Ishikawa (cell line): ENCODE measurements at regions not wholly inside any gene's neighbourhood (a gene's known extent, or its start where the extent isn't known, plus 50 kb on each side); places are given as distances from the start of the nearest gene placed in this dataset.

Experiments used
- CEBPB ChIP-seq: IDR thresholded peaks from 2 replicates; pipeline ENCODE4 v1.6.1; 2012
- EGR1 ChIP-seq: IDR thresholded peaks from 2 replicates; pipeline ENCODE4 v1.6.1; 2012
- EP300 ChIP-seq: IDR thresholded peaks from 2 replicates; pipeline ENCODE4 v1.6.1; 2012; ENCODE audit warnings: borderline replicate concordance
- TAF1 ChIP-seq: IDR thresholded peaks from 2 replicates; pipeline ENCODE4 v1.6.1; 2012; ENCODE audit warnings: low read depth, mild to moderate bottlenecking
- TEAD4 ChIP-seq: IDR thresholded peaks from 2 replicates; pipeline ENCODE4 v1.6.1; 2012
- YY1 ChIP-seq: IDR thresholded peaks from 2 replicates; pipeline ENCODE4 v1.6.1; 2012; ENCODE audit warnings: low read depth

DNA sequence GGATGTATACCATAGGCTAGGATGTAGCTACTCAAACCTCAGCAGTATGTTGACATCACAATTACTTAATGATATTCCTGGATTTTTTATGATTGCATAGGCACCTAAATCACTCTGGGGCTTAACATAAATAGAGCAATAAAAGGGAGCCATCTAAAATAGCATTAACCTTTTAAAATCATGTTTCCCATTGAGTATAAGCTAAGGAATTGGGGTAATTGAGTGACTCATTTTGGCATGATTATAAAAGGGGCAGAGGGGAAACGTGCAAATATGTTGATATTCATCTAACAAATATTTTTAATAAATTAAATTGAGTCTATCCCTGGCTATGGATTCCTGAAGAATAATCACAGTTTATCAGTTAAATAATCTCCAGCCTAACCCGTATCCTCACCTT lies 74.0 kb upstream of the ADGRF1 start:
- TF ChIP-seq TAF1 = no peak
- TF ChIP-seq CEBPB = no peak
- no peak for TF ChIP-seq EP300
- TF ChIP-seq EGR1 = no peak
- no peak for TF ChIP-seq TEAD4
- no peak for TF ChIP-seq YY1
